ENCODE measurements at regions not wholly inside any gene's neighbourhood (a gene's known extent, or its start where the extent isn't known, plus 50 kb on each side); places are given as distances from the start of the nearest gene placed in this dataset.

DNA sequence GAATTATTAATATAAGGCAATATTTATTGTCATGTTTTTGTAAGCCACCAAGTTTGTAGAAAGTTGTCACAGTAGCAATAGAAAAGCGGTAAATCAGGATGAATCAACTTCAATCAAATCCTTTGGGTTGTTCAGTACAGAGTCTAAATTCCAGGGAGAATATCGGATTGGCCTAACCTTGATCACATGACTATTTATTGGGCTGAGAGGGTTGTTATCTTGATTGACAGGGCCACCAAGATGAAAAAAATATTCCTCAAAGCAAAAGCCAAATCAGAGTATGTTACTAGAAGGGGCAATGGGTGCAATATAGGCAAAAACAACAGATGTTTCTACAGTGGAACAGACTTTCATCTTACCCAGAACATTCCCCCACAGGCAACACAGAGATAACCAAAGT, 270.0 kb downstream of the METTL4 start:
- no peak for DNase-seq

DNA sequence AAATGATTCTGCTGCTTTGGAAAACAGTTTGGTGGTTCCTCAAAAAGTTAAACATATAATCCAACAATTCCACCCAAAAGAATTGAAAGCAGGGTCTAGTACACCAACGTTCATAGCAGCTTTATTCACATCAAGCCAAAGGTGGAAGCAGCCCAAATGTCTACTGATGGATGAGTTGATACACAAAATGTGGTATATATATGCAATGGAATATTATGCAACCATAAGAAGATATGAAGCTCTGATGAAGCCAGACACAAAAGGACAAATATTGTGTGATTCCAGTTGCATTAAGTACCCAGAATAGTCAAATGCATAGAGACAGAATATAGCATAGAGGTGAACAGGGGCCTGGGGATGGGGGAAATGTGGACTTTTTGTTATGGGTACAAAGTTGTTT, 269.3 kb downstream of the METTL4 start:
- DNase-seq: no peak

DNA sequence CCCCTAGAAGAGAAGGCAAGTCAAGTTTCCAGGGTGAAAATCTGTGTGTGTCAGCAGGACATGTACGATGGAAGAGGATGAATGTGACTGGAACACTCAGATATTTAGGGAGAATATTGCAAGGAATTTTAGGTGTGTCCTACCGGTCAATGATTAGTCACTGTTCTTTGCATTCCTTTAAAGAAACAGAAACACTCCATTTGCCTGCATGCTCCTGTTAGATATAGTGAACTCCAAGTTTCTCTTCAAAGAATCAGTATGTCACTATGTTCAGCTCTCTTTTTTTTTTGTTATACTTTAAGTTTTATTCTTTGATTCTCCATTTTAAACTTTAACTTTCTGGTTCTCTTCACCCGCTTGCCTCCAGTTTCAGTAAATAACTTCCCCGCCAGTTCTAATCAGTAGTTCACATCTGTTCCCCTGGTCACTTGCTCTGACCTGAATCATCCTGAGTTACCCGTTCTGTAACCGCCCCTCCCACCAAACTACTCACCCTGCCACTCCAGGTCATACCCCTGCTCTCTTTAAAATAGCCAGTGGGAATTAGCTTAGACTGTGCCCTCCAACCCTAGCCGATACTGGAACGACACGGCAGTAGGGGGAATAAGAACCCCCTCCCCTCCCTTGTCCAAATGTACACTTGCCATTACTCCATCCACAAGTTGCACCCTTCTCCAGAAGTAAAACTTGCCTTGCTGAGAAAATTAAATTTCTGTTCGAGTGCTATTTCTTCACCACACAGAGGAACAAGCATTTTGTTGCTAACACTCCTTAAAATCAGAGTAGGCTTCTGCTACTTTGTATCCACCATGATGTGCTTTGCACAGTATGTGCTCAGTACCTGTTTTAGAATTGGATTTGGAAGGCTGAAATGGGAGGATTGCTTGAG, 268.4 kb downstream of the METTL4 start:
- DNase-seq: no peak

DNA sequence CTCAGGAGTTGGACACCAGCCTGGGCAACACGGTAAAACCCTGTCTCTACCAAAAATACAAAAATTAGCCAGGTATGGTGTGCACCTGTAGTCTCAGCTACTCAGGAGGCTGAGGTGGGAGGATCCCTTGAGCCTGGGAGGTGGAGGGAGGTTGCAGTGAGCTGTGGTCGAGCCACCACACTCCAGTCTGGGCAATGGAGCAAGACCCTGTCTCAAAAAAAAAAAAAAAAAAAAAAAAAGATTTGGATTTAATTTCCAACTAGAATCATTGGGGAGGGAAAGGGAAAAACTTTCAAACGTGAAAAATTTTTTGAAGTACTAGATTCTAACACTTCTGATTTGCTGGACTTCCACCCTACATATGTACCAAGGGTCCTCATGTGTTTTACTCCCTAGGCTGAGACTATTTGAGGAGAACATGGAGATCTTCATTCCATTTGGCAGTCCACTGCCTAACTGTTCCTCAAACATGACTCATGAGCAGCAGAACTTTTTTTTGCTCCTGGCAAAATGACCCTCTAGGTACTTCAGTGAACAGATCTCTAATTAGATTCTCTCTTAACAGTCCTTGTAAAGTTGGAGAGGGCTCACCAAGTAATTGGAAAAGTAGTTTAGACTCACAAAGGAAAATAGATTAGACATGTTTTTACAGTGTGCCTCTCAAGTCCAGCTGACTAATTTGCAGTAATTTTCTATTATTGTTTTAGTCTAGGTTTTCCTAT, 267.6 kb downstream of the METTL4 start:
- DNase-seq: no peak

DNA sequence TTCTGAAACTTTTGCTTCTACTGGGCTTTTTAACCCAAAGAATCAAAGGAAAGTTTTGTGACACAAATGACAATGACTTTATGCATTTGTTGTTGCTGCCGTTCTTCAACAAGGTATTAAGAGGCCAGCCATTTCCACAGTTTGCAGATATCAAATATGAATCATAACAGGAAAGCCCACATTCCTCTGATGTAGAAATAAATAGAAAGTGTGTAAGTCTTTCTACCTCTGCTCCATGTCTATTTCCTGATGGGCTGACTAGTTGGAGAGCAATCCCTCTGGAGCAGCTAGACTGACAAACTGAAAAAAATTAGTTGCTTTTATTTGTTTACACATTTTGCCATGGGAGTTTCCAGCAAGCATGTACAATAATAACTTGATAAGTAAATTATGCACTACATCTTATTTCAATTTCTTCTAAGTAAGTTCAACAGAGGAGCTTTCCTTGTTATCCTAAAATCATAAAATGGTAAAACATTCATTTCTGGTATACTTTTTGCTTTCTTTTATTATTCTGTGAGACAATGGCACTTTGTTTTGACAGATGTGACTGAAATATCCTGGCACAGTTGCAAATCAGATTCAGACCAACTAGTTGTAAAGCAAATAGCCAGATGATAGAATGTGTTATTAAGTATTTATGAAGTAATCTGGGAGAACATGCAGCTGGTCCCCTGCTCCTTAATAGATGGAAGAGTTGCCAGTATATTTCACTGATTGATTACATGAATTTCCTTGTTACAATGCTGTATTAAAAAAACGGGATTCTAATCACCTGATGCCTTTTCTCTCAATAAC, 266.7 kb downstream of the METTL4 start:
- DNase-seq: no peak

DNA sequence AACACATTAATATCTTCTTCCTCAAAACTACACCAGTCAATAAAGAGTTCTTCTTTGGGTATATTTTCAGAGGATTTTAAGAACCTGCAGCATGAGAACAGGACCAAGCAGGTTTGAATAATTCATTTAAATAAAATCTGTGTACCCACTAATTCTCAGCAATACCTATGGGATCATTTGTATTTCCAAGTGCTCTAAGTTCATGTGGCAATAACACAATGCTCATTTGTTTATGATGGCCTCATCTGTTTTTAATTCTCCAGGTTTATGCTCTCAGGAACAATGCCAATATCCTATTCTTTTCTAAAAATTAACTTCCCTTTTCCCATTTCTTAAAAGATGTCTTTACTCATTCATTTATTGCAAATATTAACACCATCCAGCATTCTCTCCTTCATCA, 264.7 kb downstream of the METTL4 start:
- DNase-seq: no peak

DNA sequence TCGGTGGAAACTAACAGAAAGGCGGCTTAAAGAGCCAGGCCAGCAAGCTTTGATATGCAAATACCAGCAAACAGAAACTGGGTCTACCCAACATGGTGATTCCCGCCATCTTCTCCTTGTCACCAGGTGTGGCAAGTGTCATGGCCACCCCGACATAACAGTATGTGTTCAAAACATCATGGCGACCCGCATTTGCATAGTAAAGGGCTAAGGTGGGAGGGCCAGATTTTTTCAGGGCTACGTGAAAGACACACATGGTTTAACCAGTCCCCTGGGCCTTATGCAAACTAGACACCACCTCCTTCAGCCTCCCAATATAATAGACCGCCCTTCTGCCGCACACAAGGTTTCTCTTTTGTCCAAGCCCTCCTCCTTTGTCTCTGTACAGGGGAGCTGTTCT, 260.4 kb downstream of the METTL4 start:
- no peak for DNase-seq

DNA sequence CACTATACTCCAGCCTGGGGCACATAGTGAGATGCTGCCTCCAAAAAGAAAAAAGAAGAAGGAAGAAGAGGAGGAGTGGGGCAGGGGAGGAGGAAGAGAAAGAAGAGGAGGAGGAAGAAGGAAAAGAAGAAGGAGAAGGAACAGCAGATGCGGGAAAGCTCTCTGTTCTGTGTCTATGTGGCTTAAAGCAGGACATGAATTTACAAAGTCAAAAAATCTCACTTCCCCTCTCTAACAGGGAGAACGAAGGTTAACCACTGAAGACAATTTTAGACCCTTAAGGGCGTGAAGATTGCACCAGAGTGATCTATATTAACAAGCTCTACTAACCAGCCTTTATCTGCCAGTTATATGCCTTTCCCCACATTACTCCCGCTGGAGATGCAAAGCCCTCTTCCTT, 258.9 kb downstream of the METTL4 start:
- no peak for DNase-seq

DNA sequence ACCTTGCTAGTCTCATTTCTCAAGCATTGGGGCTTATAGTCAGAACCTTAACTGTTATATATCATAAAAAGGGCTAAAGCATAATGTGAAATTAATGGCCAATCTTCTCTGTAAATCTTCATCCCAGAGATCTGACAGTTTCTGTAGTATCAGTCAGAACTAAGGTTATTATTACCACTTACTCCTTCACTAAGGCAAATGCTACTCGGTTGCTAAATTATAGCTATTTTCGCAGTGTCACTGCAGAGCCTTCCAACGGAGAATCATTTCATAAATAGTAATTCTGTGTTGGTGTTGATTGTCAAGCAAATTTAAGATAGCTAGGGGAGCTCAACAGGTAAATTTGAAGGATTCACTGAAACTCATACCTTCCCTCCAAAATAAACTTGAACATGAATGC, 258.0 kb downstream of the METTL4 start:
- no peak for DNase-seq

DNA sequence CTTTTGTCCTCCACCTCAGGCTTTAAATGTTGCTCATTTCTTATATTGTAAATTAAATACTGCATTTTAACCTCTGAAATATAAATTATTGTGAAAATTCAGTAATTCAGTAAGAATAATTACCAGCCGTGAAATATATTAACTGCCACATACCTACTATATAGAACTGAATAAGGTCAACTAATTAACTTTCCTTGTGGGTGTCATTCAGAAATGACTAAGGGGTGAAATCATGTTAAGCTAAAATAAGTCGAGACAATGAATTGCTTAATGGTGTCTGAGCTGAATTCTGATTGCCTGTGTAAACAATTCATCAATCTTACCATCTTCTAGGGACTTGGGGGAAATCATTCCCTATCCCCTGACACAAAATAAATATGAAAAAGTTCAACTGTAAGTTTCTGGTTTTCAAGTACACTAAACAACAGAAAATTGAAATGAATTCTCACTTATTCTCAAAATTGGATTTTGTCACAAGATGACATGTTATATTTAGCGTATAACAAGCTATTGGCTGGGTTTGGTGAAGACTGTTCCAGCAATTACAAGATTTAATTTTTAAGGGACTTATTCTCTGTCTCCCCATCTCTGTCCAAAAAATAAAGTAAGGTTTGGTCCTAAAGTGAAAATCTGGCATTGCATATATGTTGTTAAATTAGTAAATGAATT, 255.1 kb downstream of the METTL4 start:
- no peak for DNase-seq

DNA sequence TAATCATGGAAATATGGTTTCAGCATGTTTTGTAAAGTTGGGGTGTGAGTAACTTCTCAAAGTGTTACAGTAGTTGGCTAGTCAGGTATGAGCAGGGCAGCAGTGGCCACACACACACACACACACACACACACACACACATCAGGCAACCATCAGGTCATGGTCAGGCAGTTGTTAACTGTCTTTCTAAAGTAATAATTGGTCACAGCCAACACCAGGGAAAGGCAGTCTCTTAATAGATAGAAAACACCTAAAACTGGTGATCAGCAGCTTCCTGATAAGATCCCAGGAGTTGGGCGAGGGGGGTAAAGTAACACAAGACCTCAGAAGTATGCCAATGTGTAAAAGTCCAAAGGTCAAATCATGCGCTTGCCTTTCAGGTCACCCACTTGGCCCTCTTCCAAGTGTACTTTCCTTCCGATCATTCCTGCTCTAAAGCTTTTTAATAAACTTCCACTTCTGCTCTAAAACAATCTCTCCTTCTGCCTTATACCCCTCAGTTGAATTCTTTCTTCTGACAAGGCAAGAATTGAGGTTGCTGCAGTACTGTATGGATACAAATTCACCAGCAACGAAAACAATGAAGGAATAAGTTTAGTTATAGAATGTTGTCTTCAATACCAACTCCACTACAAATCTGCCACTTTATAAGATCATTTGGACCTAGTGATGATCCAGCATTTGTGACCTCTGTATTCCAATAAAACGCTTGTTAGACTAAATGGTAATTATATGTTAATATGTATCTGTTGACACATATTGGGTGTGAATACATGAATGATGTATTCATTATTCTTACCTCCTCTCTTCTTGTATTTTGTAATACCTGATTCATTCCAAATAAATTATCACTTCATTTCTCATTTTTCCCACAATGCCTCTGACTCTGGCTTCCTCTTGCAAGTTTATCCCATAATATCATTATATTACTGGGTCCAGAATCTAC, 254.3 kb downstream of the METTL4 start:
- no peak for DNase-seq

DNA sequence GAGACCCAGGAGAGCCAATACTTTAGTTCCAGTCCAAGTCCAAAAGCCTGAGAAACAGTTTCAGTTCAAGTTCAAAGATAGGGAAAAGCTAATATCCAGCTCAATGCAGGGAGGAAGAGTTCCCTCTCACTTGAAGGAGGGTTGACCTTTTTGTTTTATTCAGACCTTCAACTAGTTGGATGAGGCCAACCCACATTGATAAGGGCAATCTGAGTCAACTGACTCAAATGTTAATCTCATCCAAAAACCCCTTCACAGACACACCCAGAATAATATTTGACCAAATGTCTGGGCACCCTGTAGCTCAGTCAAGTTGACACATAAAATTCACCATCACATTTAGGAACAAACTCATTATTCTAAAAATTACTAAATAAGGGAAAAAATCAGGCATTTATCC, 246.8 kb downstream of the METTL4 start:
- no peak for DNase-seq

DNA sequence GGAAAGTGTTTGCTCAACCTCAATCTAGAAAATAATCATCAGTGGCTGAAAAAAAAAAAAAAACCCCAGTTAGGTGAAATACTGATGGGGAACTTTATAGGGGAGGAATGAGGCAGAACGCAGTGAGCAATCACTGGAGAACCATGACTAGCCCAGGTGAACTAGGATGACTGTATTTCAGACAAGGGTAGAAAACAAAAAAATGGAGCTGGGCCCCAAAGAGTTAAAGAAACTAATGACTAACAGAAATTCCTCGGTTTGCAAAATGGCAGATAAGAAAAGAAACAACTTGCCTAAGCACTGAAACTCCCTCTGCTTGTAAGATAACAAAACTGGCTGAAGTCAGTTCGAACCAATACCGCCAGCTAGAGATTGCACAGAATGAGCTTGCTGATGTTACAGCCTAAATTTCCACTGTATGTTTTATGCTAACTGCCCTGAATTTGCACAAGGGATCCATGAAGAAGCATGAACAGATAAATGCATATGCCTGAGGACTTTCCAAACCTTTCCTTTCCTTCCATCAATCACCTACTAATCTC, 245.9 kb downstream of the METTL4 start:
- DNase-seq: no peak

DNA sequence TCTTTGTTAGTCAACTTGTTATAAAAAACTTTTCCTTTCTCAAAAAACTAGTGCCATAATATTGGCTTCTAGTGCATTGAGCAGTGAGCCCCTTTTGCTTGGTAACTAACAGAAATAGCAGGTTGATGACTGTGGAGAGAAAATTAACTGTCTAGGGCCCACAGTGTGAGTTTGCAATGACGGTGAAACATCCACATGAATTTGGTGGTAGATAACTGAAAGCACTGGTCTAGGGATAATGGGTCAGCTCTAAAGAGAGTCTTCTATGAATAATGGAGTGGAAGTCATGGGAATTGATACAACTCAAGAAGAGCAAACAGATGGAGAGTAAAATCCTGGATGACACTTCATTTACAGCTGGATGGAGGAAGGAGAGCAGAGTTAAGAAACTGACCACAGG, 245.4 kb downstream of the METTL4 start:
- DNase-seq: no peak

DNA sequence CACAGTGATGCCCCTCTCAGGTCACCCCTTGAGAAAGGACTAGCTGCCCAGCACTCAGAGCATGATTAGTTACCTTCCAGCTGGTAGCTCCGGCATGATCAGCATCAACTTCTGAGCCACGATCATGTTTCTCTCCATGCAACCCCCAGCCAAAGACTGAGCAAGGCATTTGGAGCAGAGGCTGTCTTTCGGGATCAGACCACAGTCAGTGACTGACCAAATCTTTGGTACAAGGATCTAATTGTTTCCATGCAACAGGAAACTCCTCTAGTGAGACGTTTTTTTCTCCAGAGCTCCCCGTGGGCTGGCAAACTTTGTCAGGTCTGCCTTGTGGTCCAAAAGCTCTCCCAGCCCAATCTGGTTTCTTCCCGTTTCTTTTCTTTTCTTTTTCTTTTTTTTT, 244.3 kb downstream of the METTL4 start:
- no peak for DNase-seq

DNA sequence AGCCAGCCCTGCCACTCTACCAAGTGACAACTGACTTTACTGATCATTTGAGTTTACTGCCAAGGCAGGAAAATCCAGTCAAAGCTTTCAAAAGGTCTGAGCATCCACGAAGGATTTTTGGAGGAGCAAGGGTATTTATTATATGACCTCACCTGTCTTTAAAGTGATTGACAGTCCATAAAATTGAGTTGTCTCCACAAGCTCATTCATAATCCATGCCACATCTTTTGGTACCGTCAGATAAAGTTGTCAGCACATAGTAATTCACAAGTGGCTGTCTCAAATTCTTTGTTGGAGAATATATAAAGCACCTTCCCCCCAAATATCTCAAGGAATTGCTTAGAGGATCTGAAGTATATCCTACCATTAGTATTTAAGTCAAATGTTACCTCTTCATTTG, 240.5 kb downstream of the METTL4 start:
- no peak for DNase-seq

DNA sequence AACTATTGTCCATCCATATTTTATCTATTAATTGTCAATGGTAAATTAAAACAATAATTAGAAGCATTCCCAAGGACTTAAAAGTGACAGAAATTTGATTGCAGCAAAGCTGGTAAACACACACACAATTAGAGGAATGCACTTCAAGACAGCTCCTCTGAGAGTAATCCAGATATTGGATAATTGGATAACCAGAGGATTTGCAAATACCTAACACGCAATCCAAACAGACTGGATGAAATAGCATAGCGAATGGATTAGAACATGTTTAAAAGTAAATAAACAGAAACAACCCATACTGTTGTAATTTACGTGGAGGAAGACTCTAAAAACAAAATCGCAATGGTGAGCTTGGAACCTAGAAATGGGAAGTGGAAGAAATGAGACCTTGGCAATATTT, 239.8 kb downstream of the METTL4 start:
- no peak for DNase-seq

DNA sequence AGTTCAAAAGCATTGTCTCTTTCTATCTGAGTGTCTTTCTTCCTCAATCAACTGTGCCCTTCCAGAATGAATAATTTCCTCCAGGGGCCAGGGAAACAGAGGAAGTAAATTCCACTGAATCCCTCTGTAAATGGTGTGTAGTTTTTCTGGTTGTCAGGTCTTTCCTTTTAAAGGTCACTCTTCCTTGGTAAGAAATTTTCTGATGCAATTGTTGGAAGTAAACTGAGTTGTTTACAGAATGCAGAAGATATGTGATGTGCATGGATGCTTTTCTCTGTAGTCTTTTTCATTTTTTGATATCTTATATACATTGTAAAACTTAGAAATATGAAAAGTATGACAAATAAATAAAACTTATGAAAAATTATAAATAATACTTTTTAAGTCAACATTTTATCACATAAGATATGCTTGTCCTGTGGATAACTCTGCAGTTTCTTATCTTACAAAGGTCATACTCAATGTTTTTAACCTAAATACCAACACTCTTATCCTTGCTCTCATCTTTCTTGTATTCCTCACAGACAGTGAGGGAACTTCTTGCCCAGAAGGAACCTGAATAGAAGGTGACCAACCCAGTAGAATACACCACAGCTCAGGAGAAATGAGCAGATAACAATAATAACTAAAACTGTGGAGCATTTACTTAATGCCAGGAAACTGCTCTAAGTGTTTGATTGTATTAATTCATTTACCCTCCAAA, 234.5 kb downstream of the METTL4 start:
- no peak for DNase-seq

DNA sequence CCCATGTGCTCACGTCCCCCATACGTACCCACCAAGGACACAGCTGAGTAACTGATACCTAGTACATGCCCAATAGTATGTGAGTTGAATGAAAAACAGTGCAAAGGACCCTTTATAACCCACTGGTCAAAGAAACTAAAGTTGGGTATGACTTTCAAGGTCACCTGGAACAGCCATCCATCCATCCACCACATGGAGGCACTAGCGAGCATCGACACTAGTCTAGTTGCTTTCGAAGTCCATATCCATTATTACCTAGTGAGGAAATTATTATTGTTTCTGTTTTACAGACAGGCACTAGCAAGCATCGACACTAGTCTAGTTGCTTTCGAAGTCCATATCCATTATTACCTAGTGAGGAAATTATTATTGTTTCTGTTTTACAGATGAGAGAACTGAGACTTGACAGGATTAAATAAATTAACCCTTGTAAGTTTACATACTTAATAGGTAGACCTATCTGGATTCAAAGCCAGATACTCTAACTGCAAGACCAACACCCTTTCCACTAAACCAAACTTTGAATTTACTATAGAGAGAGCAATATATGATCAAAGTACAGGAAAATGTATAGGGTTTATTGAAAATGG, 233.7 kb downstream of the METTL4 start:
- no peak for DNase-seq

DNA sequence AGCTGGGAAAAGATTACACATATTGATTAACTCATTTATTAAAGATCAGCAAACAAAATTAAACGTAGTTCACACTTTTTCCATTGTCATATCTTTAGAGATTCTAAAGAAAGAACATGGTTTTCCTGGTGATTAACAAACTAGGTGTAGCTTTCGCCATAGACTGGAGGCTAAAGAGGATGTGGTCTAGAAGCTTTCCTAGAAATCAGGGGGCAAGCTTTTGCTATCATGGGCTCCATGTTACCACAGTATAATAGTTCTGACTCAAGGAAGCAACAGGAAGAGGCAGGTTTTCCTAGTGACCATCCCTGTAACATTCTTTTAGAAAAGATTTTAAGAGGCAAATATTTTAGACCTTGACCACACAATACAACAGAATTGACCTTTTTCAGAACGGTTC, 232.7 kb downstream of the METTL4 start:
- no peak for DNase-seq

DNA sequence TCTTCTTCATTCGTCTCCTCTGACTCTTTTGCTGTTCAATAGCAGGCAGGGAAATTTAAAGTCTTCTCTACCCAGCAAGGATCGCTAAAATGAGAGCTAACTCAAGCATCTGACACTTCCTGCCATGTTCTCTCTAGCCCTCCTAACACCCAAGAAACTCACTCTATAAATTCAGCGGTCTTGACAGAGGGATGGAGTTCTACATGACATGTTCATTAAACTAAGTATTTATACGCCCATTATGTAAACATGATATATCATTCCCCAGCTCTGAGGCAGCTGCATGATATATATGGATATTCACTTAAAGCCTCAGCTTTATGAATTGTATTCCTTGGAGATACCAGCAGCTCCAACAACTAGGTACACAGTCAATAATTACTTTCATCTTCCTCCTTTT, 231.0 kb downstream of the METTL4 start:
- DNase-seq: no peak
